Keratinocyte (primary cell): ENCODE measurements at regions not wholly inside any gene's neighbourhood (a gene's known extent, or its start where the extent isn't known, plus 50 kb on each side); places are given as distances from the start of the nearest gene placed in this dataset.

Experiments
- DNase-seq: peaks from one replicate; pipeline ENCODE4 v3.0.0-alpha.2; 2011; ENCODE audit warnings: low read depth, missing footprints, low spot score
- FAIRE-seq: peaks from 2 replicates; lab custom pipeline; 2011; peaks lifted over from hg19 to GRCh38; lab: Jason Lieb, UNC
- H2AFZ ChIP-seq: 2 replicates; pipeline ENCODE4 v1.6.0; 2012; ENCODE audit warnings: low read length, control low read depth, inconsistent platforms; ENCODE audit not compliant: control insufficient read depth
- H3K27ac ChIP-seq: 2 replicates; pipeline ENCODE4 v1.5.1; 2011; ENCODE audit warnings: low read length; ENCODE audit not compliant: control insufficient read depth, insufficient read depth
- H3K27me3 ChIP-seq: 3 replicates; pipeline ENCODE4 v1.6.0; 2011; ENCODE audit warnings: low read length; ENCODE audit not compliant: control insufficient read depth, insufficient read depth; ENCODE audit errors: extremely low read depth
- H3K36me3 ChIP-seq, 2 experiments: 2 replicates in 1 of 2; 3 replicates in 1 of 2; pipeline ENCODE4 v1.5.1; 2011; ENCODE audit warnings: low read length in 2 of 2, mild to moderate bottlenecking in 1 of 2; ENCODE audit not compliant: control insufficient read depth in 2 of 2, insufficient read depth in 2 of 2; ENCODE audit errors: extremely low read depth in 1 of 2
- H3K4me1 ChIP-seq: 3 replicates; pipeline ENCODE4 v1.5.1; 2011; ENCODE audit warnings: low read length; ENCODE audit not compliant: control insufficient read depth, insufficient read depth; ENCODE audit errors: extremely low read depth
- H3K4me2 ChIP-seq: 3 replicates; pipeline ENCODE4 v1.6.0; 2011; ENCODE audit warnings: low read depth, low read length; ENCODE audit not compliant: control insufficient read depth, insufficient read depth; ENCODE audit errors: extremely low read depth
- H3K4me3 ChIP-seq, 3 experiments: fragments of 200-600 bp in 1 of 3; sonication (generic) in 1 of 3; 2 replicates in 2 of 3; 3 replicates in 1 of 3; pipeline ENCODE4 v1.5.1; 2011 to 2016; ENCODE audit warnings: low read length in 3 of 3, mild to moderate bottlenecking in 3 of 3, control low read depth in 2 of 3, inconsistent platforms in 1 of 3, low read depth in 1 of 3, mixed read lengths in 1 of 3, mixed run types in 1 of 3, moderate library complexity in 1 of 3; ENCODE audit not compliant: control insufficient read depth in 2 of 3, insufficient read depth in 2 of 3; ENCODE audit errors: extremely low read depth in 1 of 3
- H3K79me2 ChIP-seq: 2 replicates; pipeline ENCODE4 v1.6.0; 2012; ENCODE audit warnings: low read length; ENCODE audit not compliant: control insufficient read depth, insufficient read depth
- H3K9ac ChIP-seq: 3 replicates; pipeline ENCODE4 v1.6.0; 2011; ENCODE audit warnings: low read length; ENCODE audit not compliant: control insufficient read depth, insufficient read depth; ENCODE audit errors: extremely low read depth
- H3K9me1 ChIP-seq: 3 replicates; pipeline ENCODE4 v1.6.0; 2011; ENCODE audit warnings: low read length; ENCODE audit not compliant: control insufficient read depth, insufficient read depth; ENCODE audit errors: extremely low read depth
- H3K9me3 ChIP-seq: 2 replicates; pipeline ENCODE4 v1.5.1; 2012; ENCODE audit warnings: low read depth, low read length; ENCODE audit not compliant: control insufficient read depth
- H4K20me1 ChIP-seq: 3 replicates; pipeline ENCODE4 v1.6.0; 2011; ENCODE audit warnings: low read length; ENCODE audit not compliant: control insufficient read depth, insufficient read depth; ENCODE audit errors: extremely low read depth
- CTCF ChIP-seq, 3 experiments: IDR thresholded peaks in 1 of 3; conservative IDR thresholded peaks in 1 of 3; optimal IDR thresholded peaks in 1 of 3; 2 replicates in 2 of 3; 3 replicates in 1 of 3; pipeline versions ENCODE3 to v1.5.1; 2011; ENCODE audit warnings: low read length in 3 of 3, mild to moderate bottlenecking in 3 of 3, moderate library complexity in 2 of 3, control low read depth in 1 of 3, inconsistent platforms in 1 of 3; ENCODE audit not compliant: insufficient read depth in 2 of 3; ENCODE audit errors: extremely low read depth in 1 of 3
- EZH2 ChIP-seq: IDR thresholded peaks from one replicate; pipeline ENCODE4 v1.6.1; 2012; ENCODE audit warnings: inconsistent platforms, mild to moderate bottlenecking, low read length, moderate library complexity
- dilution Hi-C: fragments of 300-500 bp; cut with MboI; formaldehyde crosslinking; loops from one replicate; pipeline ENCODE4 v1.7.0; 2020; ENCODE audit warnings: low sequenced_read_pairs; ENCODE audit not compliant: extremely low pct_ligation_motif_present

DNA sequence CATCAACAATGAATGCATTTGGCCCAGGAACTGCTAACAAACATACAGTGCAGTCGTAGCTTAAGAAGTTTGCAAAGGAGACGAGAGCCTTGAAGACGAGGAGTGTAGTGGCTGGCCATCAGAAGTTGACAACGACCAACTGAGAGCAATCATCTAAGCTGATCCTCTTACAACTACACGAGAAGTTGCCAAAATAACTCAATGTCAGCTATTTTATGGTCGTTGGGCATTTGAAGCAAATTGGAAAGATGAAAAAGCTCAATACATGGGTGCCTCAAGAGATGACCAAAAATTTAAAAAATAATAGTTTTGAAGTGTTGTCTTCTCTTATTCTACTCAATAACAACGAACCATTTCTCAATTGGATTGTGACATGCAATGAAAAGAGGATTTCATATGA lies 757.7 kb upstream of the CHD1 start:
- no peak overlapping the region for H2AFZ ChIP-seq
- no peaks in the 10 kb centered on the region for H4K20me1 ChIP-seq

DNA sequence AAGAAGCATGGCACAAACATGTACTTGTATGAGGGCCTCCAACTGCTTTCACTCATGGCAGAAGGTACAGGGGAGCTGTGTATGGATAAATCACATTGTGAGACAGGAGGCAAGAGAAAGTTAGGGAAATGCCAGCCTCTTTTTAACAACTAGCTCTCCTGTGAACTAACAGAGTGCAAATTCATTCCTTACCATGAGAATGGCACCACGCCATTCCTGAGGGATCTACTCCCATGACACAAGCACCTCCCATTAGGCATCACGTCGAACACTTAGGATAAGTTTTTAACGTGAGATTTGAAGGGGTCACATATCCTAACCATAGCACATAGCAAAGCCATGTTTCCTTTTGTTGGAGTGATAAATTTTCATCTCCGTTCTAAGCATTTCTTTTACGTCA lies 747.2 kb upstream of the CHD1 start:
- no peak for FAIRE-seq
- dilution Hi-C loops = no loop called here
- H3K9ac ChIP-seq = no peak overlapping the region

More for the DNA sequence above, 757.7 kb upstream of the CHD1 start:
- H3K4me2 ChIP-seq = no peak overlapping the region
- H3K4me1 ChIP-seq = no peaks in the 10 kb centered on the region
- dilution Hi-C loops = no loop called here
- no peaks in the 10 kb centered on the region for H3K36me3 ChIP-seq
- no peak overlapping the region for H3K4me3 ChIP-seq
- H3K27me3 ChIP-seq = no peaks in the 10 kb centered on the region
- FAIRE-seq (no peak), DNase-seq (no peak)
- no peak overlapping the region for H3K27ac ChIP-seq
- H3K9ac ChIP-seq = no peak overlapping the region
- no peaks in the 10 kb centered on the region for H3K79me2 ChIP-seq
- no peaks in the 10 kb centered on the region for H3K9me1 ChIP-seq
- TF ChIP-seq CTCF (optimal IDR thresholded peaks at IDR 0.05 in 1 of 3, IDR thresholded peaks at IDR 0.05 in 1 of 3, conservative IDR thresholded peaks at IDR 0.05 in 1 of 3; ENCODE audit: extremely low read depth in 1 of 3, insufficient read depth in 2 of 3, low read length in 3 of 3) (no peak), EZH2 (no peak)
- H3K9me3 ChIP-seq = no peaks in the 10 kb centered on the region

More for the DNA sequence above, 747.2 kb upstream of the CHD1 start:
- DNase-seq = no peak
- Histone ChIP-seq H3K27me3 (no peaks in the 10 kb centered on the region), H3K79me2 (no peaks in the 10 kb centered on the region), H3K9me3 (no peaks in the 10 kb centered on the region), H3K4me3 (no peak overlapping the region), H3K27ac (no peak overlapping the region), H2AFZ (no peak overlapping the region), H3K4me1 (no peaks in the 10 kb centered on the region), H4K20me1 (no peaks in the 10 kb centered on the region), H3K36me3 (no peaks in the 10 kb centered on the region), H3K9me1 (no peaks in the 10 kb centered on the region), H3K4me2 (no peak overlapping the region)
- TF ChIP-seq EZH2 (no peak), CTCF (optimal IDR thresholded peaks at IDR 0.05 in 1 of 3, IDR thresholded peaks at IDR 0.05 in 1 of 3, conservative IDR thresholded peaks at IDR 0.05 in 1 of 3; ENCODE audit: extremely low read depth in 1 of 3, insufficient read depth in 2 of 3, low read length in 3 of 3) (no peak)
